ENCODE measurements at regions not wholly inside any gene's neighbourhood (a gene's known extent, or its start where the extent isn't known, plus 50 kb on each side); places are given as distances from the start of the nearest gene placed in this dataset.

DNA sequence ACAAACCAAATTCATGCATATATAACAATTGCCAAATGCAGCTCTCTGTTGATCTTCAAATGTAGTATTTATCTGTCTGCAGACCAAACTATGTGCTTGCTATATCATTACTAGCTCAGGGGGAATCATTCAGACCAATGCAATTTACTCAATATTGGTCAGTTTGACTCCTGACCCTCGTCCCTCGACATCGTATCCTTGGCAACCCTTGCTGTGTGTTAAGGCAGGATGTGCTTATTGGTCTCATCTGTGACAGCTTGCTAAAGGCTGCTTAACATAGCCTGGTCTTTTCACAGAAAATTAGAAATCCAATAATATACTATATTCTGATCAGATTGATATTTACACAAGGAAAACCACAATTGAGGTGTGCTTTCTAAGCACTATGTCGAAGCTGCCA lies 747.1 kb downstream of the GALR1 start:
- TF ChIP-seq, protein P1, sequence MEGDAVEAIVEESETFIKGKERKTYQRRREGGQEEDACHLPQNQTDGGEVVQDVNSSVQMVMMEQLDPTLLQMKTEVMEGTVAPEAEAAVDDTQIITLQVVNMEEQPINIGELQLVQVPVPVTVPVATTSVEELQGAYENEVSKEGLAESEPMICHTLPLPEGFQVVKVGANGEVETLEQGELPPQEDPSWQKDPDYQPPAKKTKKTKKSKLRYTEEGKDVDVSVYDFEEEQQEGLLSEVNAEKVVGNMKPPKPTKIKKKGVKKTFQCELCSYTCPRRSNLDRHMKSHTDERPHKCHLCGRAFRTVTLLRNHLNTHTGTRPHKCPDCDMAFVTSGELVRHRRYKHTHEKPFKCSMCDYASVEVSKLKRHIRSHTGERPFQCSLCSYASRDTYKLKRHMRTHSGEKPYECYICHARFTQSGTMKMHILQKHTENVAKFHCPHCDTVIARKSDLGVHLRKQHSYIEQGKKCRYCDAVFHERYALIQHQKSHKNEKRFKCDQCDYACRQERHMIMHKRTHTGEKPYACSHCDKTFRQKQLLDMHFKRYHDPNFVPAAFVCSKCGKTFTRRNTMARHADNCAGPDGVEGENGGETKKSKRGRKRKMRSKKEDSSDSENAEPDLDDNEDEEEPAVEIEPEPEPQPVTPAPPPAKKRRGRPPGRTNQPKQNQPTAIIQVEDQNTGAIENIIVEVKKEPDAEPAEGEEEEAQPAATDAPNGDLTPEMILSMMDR (IDR thresholded peaks at IDR 0.05; ENCODE audit: control extremely low read depth, extremely low read depth, low read depth, missing control alignments): no peak
- CTCF ChIA-PET: no interaction called here
- POLR2A ChIA-PET: no interaction called here
- no peak for DNase-seq (ENCODE audit: extremely low spot score)

- DNase-seq (ENCODE audit: extremely low spot score): no peak
- ChIA-PET POLR2A (no interaction called here), CTCF (no interaction called here)
- TF ChIP-seq, protein P1 (IDR thresholded peaks at IDR 0.05; ENCODE audit: control extremely low read depth, extremely low read depth, low read depth, missing control alignments): no peak
Observed at GRCh38 chr18:78001811-78002210, 752.2 kb downstream of the GALR1 start.

DNA sequence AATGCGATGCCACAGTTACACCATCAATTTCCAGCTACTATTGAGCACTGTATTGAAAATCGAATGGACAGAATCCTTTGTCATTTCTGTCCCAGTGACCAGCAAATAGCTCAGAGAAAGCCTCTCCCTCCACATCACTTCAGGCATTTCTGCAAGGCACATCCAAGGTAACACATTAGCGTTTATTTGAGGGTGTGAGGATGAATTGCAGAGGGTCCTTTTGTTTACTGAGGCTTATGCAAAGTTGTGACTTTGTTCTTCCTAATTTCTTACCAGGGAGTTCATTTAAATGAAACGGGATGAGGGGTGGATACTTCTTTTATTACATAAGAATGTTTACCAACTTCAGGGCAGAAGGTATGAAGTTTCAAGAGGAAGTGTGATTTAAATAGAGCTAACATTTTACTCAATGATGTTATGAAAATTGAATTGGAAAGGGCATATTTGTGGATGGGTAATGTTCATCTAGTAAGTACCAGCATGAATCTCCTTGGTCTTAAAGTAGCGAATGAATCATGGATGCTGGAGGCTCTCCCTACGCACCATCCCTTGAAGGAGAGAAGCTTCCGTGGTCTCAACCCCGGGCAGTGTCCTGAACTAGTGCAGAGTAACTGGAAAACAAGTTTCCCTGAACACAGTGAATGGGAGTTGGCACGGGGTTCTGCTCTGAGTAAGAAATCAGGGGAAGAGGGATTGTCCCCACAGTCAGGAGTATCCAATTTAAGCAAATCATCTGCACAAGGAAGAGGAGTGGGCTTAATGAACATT lies 756.5 kb downstream of the GALR1 start:
- ChIA-PET CTCF (interaction anchor here (1.1 kb wide), 1 partner anchor 9 kb away, joined by 3 read pairs; no protein-coding TSS in a partner anchor), POLR2A (no interaction called here)
- no peak for DNase-seq (ENCODE audit: extremely low spot score)
- TF ChIP-seq, protein P1 (IDR thresholded peaks at IDR 0.05; ENCODE audit: control extremely low read depth, extremely low read depth, low read depth, missing control alignments): no peak

DNA sequence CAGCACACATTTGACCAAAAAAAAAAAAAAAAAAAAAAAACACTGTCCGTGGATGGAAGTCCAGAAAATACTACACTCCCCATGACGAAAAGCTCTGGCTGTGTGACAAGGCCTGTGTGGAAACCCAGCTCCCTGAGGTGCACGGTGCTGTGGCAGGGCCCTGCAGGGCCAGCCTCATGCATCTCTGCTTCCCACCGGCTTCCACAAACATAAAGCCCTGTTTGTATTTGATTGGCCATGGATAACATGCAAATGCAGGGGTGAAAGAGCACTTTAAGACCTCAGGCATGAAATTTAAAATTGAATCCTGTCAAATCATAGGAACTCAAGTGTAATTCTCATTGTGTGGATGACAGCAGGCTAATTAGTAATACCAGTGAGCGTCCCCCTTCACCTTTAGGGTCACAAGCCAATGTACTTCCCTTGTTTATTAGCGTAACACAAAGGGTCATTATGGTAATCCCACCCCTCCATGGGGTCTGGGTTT lies 757.2 kb downstream of the GALR1 start:
- ChIA-PET CTCF (no interaction called here), POLR2A (no interaction called here)
- DNase-seq (ENCODE audit: extremely low spot score): no peak
- TF ChIP-seq, protein P1 (IDR thresholded peaks at IDR 0.05; ENCODE audit: control extremely low read depth, extremely low read depth, low read depth, missing control alignments): no peak

GRCh38 chr18:78010363-78010762 lies 760.7 kb downstream of the GALR1 start:
- POLR2A ChIA-PET: no interaction called here

DNA sequence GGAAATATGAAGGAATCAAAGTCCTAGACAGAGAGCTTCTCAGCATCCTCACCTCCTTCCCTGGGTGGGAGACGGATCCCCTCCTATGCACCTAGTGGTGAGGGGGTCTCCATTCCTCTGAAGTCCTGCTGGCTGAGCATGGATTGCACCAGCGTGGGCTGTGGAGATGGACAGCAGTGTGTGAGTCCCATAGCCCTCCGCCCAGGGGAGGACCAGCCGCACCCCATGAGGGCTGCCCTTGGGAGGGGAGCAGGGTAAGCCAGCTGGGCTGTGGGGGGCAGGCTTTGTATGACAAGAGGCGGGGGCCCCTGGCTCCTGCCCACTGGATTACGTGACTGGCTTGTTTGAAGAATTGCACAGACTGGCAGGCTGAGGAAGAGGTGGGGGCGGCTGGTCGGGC lies 768.2 kb downstream of the GALR1 start:
- DNase-seq (ENCODE audit: extremely low spot score): no peak
- ChIA-PET CTCF (interaction anchor here (1.4 kb wide), 1 partner anchor 9 kb away, joined by 3 read pairs; no protein-coding TSS in a partner anchor), POLR2A (no interaction called here)
- TF ChIP-seq, protein P1 (IDR thresholded peaks at IDR 0.05; ENCODE audit: control extremely low read depth, extremely low read depth, low read depth, missing control alignments): no peak

More at GRCh38 chr18:78010363-78010762, 760.7 kb downstream of the GALR1 start:
- no peak for DNase-seq (ENCODE audit: extremely low spot score)
- TF ChIP-seq, protein P1 (IDR thresholded peaks at IDR 0.05; ENCODE audit: control extremely low read depth, extremely low read depth, low read depth, missing control alignments): no peak
- CTCF ChIA-PET: no interaction called here

Measured in GM10248 (cell line).